GM12878 (cell line): ENCODE measurements at regions not wholly inside any gene's neighbourhood (a gene's known extent, or its start where the extent isn't known, plus 50 kb on each side); places are given as distances from the start of the nearest gene placed in this dataset.

Source experiments
- ATAC-seq: fragments of 200-7000 bp; cut with Tn5 transposase; 3 replicates; pipeline ENCODE4 v1.9.1; 2020; ENCODE audit warnings: mild to moderate bottlenecking, moderate library complexity
- BruUV-seq: library from RNA; stranded (reverse); fragments of 400-500 nt; replicated peaks from 2 replicates; lab custom pipeline; 2021; lab: Mats Ljungman, UMichigan
- CTCF ChIA-PET: fragments of 300-600 bp; sonication (Branson Sonifier 250); formaldehyde crosslinking; extraction: SDS; loops from one replicate; lab custom pipeline; 2021; ENCODE audit warnings: inconsistent platforms; lab: Yijun Ruan, JAX
- POLR2A ChIA-PET: fragments of 350-600 bp; formaldehyde crosslinking; extraction: SDS; loops from one replicate; lab custom pipeline; 2021; ENCODE audit warnings: inconsistent platforms; lab: Charles Lee
- RAD21 ChIA-PET: fragments of 300-600 bp; sonication (Branson Sonifier 250); formaldehyde crosslinking; loops from one replicate; lab custom pipeline; 2023; ENCODE audit warnings: antibody characterized with exemption; ENCODE audit not compliant: unreplicated experiment; lab: Charles Lee
- SMC1A ChIA-PET: fragments of 300-600 bp; sonication (Branson Sonifier 250); formaldehyde crosslinking; loops from one replicate; lab custom pipeline; 2023; ENCODE audit not compliant: unreplicated experiment, uncharacterized antibody; lab: Charles Lee
- DNase-seq: peaks from one replicate; pipeline ENCODE4 v3.0.0-alpha.2; 2011; ENCODE audit warnings: low read depth, low spot score
- FAIRE-seq: peaks from 3 replicates; lab custom pipeline; 2011; peaks lifted over from hg19 to GRCh38; lab: Jason Lieb, UNC
- H2AFZ ChIP-seq: 2 replicates; pipeline ENCODE4 v1.6.0; 2011; ENCODE audit warnings: low read depth, low read length, control low read depth; ENCODE audit not compliant: control insufficient read depth
- H3K27ac ChIP-seq: 2 replicates; pipeline ENCODE4 v1.5.1; 2011; ENCODE audit warnings: control low read depth; ENCODE audit not compliant: control insufficient read depth, insufficient read depth
- H3K27me3 ChIP-seq, 2 experiments: replicated peaks in 1 of 2; 2 replicates each; pipeline versions ENCODE4 v1.6.0 to v1.6.1; 2011; ENCODE audit warnings: low read length in 1 of 2; ENCODE audit not compliant: control insufficient read depth in 2 of 2, insufficient read depth in 2 of 2
- H3K36me3 ChIP-seq, 2 experiments: 2 replicates each; pipeline ENCODE4 v1.5.1; 2011; ENCODE audit warnings: low read length in 1 of 2; ENCODE audit not compliant: control insufficient read depth in 2 of 2, insufficient read depth in 2 of 2
- H3K4me1 ChIP-seq: 2 replicates; pipeline ENCODE4 v1.6.1; 2011; ENCODE audit warnings: mild to moderate bottlenecking, low read length, moderate library complexity, mixed read lengths; ENCODE audit not compliant: control insufficient read depth, insufficient read depth
- H3K4me2 ChIP-seq: 2 replicates; pipeline ENCODE4 v1.6.0; 2011; ENCODE audit warnings: control low read depth; ENCODE audit not compliant: control insufficient read depth, insufficient read depth
- H3K4me3 ChIP-seq: fragments of 200-600 bp; sonication (generic); 2 replicates; pipeline ENCODE4 v1.5.1; 2016
- H3K79me2 ChIP-seq: 2 replicates; pipeline ENCODE4 v1.6.0; 2011; ENCODE audit warnings: low read length; ENCODE audit not compliant: control insufficient read depth, insufficient read depth
- H3K9ac ChIP-seq: 2 replicates; pipeline ENCODE4 v1.8.0; 2011; ENCODE audit warnings: low read length, control low read depth, mixed read lengths; ENCODE audit not compliant: control insufficient read depth, insufficient read depth
- H3K9me3 ChIP-seq: replicated peaks from 3 replicates; pipeline ENCODE4 v1.5.1; 2011; ENCODE audit warnings: mild to moderate bottlenecking, low read length; ENCODE audit not compliant: control insufficient read depth, insufficient read depth
- H4K20me1 ChIP-seq: 2 replicates; pipeline ENCODE4 v1.6.0; 2011; ENCODE audit not compliant: control insufficient read depth, insufficient read depth
- CBX5 ChIP-seq: sonication (generic); IDR thresholded peaks from 2 replicates; pipeline ENCODE4 v1.6.1; 2016; ENCODE audit warnings: low read depth, moderate library complexity, mild to moderate bottlenecking, inconsistent platforms
- IKZF1 ChIP-seq: fragments of 450-650 bp; conservative IDR thresholded peaks from 2 replicates; pipeline ENCODE4 v1.6.1; 2017; ENCODE audit warnings: antibody characterized with exemption, mild to moderate bottlenecking
- MYB ChIP-seq: fragments of 150-350 bp; IDR thresholded peaks from 2 replicates; pipeline ENCODE4 v1.6.1; 2014; ENCODE audit warnings: mild to moderate bottlenecking, low read depth, low read length, borderline replicate concordance
- POLR2AphosphoS5 ChIP-seq: IDR thresholded peaks from 2 replicates; pipeline ENCODE4 v1.6.1; 2011; ENCODE audit warnings: mild to moderate bottlenecking, low read length, inconsistent platforms
- SREBF2 ChIP-seq: IDR thresholded peaks from 2 replicates; pipeline ENCODE4 v1.6.1; 2012; ENCODE audit warnings: mild to moderate bottlenecking, low read length
- WGBS: methylation state at CpG from one replicate; pipeline ENCODE4 v1.1.6; 2016; ENCODE audit warnings: low lambda C conversion rate; ENCODE audit not compliant: insufficient replicate concordance, insufficient coverage; ENCODE audit errors: missing lambda C conversion rate; 5-methylcytosine and 5-hydroxymethylcytosine counted together
- in situ Hi-C: fragments of 300-500 bp; cut with MboI; formaldehyde crosslinking; loops from 9 replicates; pipeline ENCODE4 v1.14.3; 2018; ENCODE audit warnings: mixed read lengths
- intact Hi-C: fragments of 100-400 bp; cut with micrococcal nuclease; formaldehyde crosslinking; loops from one replicate; pipeline ENCODE4 v1.14.2; 2022; ENCODE audit not compliant: unreplicated experiment
- TF ChIP-seq, protein P1 (sequence below): fragments of 450-650 bp; formaldehyde crosslinking; IDR thresholded peaks from 2 replicates; pipeline ENCODE4 v1.4.0; 2022; ENCODE audit warnings: mild to moderate bottlenecking, moderate library complexity
- TF ChIP-seq, protein P2 (sequence below): fragments of 450-650 bp; formaldehyde crosslinking; IDR thresholded peaks from 2 replicates; pipeline ENCODE4 v1.5.0; 2022; ENCODE audit warnings: mild to moderate bottlenecking, missing genetic modification characterization
- TF ChIP-seq, protein P3 (sequence below): fragments of 450-650 bp; IDR thresholded peaks from 2 replicates; pipeline ENCODE4 v1.6.1; 2018; ENCODE audit warnings: mild to moderate bottlenecking, low read depth, moderate library complexity; ENCODE audit not compliant: partially characterized antibody
- TF ChIP-seq, protein P4 (sequence below): IDR thresholded peaks from 2 replicates; pipeline ENCODE4 v1.6.1; 2012; ENCODE audit warnings: low read depth, low read length, improper control_type of control experiment

DNA sequence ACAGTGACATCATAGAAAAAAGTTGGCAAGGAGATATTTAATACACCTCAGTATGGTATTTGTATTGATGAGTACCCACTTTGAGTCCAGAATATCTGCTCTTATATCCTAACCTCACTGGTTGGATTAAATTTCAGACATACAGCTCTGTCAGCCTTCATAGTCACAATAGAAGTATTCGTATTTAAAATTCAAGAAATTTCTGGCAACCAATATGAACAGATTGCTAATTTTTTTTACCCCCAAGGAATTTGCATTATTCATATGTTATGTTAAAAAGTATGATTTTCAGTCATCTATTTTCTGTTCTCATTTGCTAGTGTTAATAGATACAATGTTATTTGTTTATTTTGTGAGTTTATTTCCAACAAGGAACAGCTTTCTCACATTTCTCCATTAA lies 1306.8 kb upstream of the NXPH2 start:
- intact Hi-C loops = no loop called here
- no peak overlapping the region for H3K4me2 ChIP-seq
- H4K20me1 ChIP-seq = no peaks in the 10 kb centered on the region
- no peaks in the 10 kb centered on the region for H3K79me2 ChIP-seq
- FAIRE-seq (no peak), DNase-seq (no peak), ATAC-seq (no peak)
- SMC1A ChIA-PET = no interaction called here
- POLR2A ChIA-PET = no interaction called here
- BruUV-seq = no TSS peak
- TF ChIP-seq IKZF1 = no peak
- TF ChIP-seq POLR2AphosphoS5 = no peak
- TF ChIP-seq, protein P1, sequence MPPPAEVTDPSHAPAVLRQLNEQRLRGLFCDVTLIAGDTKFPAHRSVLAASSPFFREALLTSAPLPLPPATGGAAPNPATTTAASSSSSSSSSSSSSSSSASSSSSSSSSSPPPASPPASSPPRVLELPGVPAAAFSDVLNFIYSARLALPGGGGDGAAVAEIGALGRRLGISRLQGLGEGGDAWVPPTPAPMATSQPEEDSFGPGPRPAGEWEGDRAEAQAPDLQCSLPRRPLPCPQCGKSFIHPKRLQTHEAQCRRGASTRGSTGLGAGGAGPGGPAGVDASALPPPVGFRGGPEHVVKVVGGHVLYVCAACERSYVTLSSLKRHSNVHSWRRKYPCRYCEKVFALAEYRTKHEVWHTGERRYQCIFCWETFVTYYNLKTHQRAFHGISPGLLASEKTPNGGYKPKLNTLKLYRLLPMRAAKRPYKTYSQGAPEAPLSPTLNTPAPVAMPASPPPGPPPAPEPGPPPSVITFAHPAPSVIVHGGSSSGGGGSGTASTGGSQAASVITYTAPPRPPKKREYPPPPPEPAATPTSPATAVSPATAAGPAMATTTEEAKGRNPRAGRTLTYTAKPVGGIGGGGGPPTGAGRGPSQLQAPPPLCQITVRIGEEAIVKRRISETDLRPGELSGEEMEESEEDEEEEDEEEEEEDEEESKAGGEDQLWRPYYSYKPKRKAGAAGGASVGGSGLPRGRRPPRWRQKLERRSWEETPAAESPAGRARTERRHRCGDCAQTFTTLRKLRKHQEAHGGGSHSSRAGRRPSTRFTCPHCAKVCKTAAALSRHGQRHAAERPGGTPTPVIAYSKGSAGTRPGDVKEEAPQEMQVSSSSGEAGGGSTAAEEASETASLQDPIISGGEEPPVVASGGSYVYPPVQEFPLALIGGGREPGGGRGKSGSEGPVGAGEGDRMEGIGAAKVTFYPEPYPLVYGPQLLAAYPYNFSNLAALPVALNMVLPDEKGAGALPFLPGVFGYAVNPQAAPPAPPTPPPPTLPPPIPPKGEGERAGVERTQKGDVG (CRISPR knock-in tag) = no peak
- TF ChIP-seq, protein P2, sequence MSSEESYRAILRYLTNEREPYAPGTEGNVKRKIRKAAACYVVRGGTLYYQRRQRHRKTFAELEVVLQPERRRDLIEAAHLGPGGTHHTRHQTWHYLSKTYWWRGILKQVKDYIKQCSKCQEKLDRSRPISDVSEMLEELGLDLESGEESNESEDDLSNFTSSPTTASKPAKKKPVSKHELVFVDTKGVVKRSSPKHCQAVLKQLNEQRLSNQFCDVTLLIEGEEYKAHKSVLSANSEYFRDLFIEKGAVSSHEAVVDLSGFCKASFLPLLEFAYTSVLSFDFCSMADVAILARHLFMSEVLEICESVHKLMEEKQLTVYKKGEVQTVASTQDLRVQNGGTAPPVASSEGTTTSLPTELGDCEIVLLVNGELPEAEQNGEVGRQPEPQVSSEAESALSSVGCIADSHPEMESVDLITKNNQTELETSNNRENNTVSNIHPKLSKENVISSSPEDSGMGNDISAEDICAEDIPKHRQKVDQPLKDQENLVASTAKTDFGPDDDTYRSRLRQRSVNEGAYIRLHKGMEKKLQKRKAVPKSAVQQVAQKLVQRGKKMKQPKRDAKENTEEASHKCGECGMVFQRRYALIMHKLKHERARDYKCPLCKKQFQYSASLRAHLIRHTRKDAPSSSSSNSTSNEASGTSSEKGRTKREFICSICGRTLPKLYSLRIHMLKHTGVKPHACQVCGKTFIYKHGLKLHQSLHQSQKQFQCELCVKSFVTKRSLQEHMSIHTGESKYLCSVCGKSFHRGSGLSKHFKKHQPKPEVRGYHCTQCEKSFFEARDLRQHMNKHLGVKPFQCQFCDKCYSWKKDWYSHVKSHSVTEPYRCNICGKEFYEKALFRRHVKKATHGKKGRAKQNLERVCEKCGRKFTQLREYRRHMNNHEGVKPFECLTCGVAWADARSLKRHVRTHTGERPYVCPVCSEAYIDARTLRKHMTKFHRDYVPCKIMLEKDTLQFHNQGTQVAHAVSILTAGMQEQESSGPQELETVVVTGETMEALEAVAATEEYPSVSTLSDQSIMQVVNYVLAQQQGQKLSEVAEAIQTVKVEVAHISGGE = no peak
- no peak for TF ChIP-seq MYB
- TF ChIP-seq, protein P3, sequence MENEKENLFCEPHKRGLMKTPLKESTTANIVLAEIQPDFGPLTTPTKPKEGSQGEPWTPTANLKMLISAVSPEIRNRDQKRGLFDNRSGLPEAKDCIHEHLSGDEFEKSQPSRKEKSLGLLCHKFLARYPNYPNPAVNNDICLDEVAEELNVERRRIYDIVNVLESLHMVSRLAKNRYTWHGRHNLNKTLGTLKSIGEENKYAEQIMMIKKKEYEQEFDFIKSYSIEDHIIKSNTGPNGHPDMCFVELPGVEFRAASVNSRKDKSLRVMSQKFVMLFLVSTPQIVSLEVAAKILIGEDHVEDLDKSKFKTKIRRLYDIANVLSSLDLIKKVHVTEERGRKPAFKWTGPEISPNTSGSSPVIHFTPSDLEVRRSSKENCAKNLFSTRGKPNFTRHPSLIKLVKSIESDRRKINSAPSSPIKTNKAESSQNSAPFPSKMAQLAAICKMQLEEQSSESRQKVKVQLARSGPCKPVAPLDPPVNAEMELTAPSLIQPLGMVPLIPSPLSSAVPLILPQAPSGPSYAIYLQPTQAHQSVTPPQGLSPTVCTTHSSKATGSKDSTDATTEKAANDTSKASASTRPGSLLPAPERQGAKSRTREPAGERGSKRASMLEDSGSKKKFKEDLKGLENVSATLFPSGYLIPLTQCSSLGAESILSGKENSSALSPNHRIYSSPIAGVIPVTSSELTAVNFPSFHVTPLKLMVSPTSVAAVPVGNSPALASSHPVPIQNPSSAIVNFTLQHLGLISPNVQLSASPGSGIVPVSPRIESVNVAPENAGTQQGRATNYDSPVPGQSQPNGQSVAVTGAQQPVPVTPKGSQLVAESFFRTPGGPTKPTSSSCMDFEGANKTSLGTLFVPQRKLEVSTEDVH = no peak
- TF ChIP-seq CBX5 = no peak
- TF ChIP-seq, protein P4, sequence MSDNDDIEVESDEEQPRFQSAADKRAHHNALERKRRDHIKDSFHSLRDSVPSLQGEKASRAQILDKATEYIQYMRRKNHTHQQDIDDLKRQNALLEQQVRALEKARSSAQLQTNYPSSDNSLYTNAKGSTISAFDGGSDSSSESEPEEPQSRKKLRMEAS = no peak
- no peak for TF ChIP-seq SREBF2
- H3K4me3 ChIP-seq = no peak overlapping the region
- RAD21 ChIA-PET = no interaction called here
- H3K27me3 ChIP-seq = no peaks in the 10 kb centered on the region
- H3K9ac ChIP-seq = no peak overlapping the region
- H2AFZ ChIP-seq = no peak overlapping the region
- no peaks in the 10 kb centered on the region for H3K4me1 ChIP-seq
- 0% methylated on average over 1 of the region's 1 CpG for WGBS
- H3K9me3 ChIP-seq = no peaks in the 10 kb centered on the region
- CTCF ChIA-PET = no interaction called here
- H3K27ac ChIP-seq = no peak overlapping the region
- in situ Hi-C loops = no loop called here
- no peaks in the 10 kb centered on the region for H3K36me3 ChIP-seq
